Neutrophil (primary cell): ENCODE measurements at regions not wholly inside any gene's neighbourhood (a gene's known extent, or its start where the extent isn't known, plus 50 kb on each side); places are given as distances from the start of the nearest gene placed in this dataset.

Source experiments
- H3K27ac ChIP-seq: fragments of 200-600 bp; sonication (generic); 2 replicates; pipeline ENCODE4 v1.5.1; 2016; ENCODE audit warnings: mild to moderate bottlenecking, moderate library complexity
- H3K27me3 ChIP-seq: fragments of 200-600 bp; sonication (generic); 2 replicates; pipeline ENCODE4 v1.6.0; 2016; ENCODE audit warnings: mild to moderate bottlenecking
- H3K36me3 ChIP-seq: fragments of 200-600 bp; sonication (generic); 2 replicates; pipeline ENCODE4 v1.5.1; 2017
- H3K4me1 ChIP-seq, 2 experiments: fragments of 200-600 bp in 1 of 2; sonication (generic) in 1 of 2; 1 replicate in 1 of 2; 2 replicates in 1 of 2; pipeline versions ENCODE4 v1.5.1 to v1.6.1; 2013 to 2016; ENCODE audit warnings: low read depth in 1 of 2, low read length in 1 of 2, mild to moderate bottlenecking in 1 of 2, moderate library complexity in 1 of 2; ENCODE audit not compliant: control insufficient read depth in 1 of 2, insufficient read depth in 1 of 2
- H3K4me3 ChIP-seq, 2 experiments: fragments of 200-600 bp in 1 of 2; sonication (generic) in 1 of 2; 1 replicate in 1 of 2; 2 replicates in 1 of 2; pipeline ENCODE4 v1.5.1; 2013 to 2016; ENCODE audit warnings: low read depth in 1 of 2, low read length in 1 of 2, mild to moderate bottlenecking in 1 of 2, moderate library complexity in 1 of 2
- H3K9me3 ChIP-seq: fragments of 200-600 bp; sonication (generic); 2 replicates; pipeline ENCODE4 v1.5.1; 2016
- CTCF ChIP-seq: fragments of 200-600 bp; sonication (generic); IDR thresholded peaks from 2 replicates; pipeline ENCODE4 v1.5.1; 2016; ENCODE audit warnings: antibody characterized with exemption

GRCh38 chr2:176542476-176542875, 273.2 kb downstream of the MTX2 start:
- Histone ChIP-seq H3K4me1 (no peaks in the 10 kb centered on the region), H3K36me3 (no peaks in the 10 kb centered on the region), H3K27me3 (peaks cover 74% of the 10 kb centered on the region), H3K9me3 (no peaks in the 10 kb centered on the region), H3K27ac (no peak overlapping the region), H3K4me3 (no peak overlapping the region)
- no peak for TF ChIP-seq CTCF

GRCh38 chr2:176544557-176544956, 275.3 kb downstream of the MTX2 start:
- TF ChIP-seq CTCF = no peak
- no peaks in the 10 kb centered on the region for H3K36me3 ChIP-seq
- H3K27ac ChIP-seq = no peak overlapping the region
- no peaks in the 10 kb centered on the region for H3K9me3 ChIP-seq
- H3K4me3 ChIP-seq = no peak overlapping the region
- H3K27me3 ChIP-seq = peaks cover 87% of the 10 kb centered on the region
- no peaks in the 10 kb centered on the region for H3K4me1 ChIP-seq

GRCh38 chr2:176544991-176545956, 276.0 kb downstream of the MTX2 start:
- H3K36me3 ChIP-seq = no peaks in the 10 kb centered on the region
- no peak for TF ChIP-seq CTCF
- H3K27ac ChIP-seq = no peak overlapping the region
- no peak overlapping the region for H3K4me3 ChIP-seq
- no peaks in the 10 kb centered on the region for H3K4me1 ChIP-seq
- peaks cover 87% of the 10 kb centered on the region for H3K27me3 ChIP-seq
- H3K9me3 ChIP-seq = no peaks in the 10 kb centered on the region

GRCh38 chr2:176546550-176546949, 277.3 kb downstream of the MTX2 start:
- H3K4me3 ChIP-seq = no peak overlapping the region
- peaks cover 96% of the 10 kb centered on the region for H3K27me3 ChIP-seq
- H3K36me3 ChIP-seq = no peaks in the 10 kb centered on the region
- no peak overlapping the region for H3K27ac ChIP-seq
- TF ChIP-seq CTCF = no peak
- no peaks in the 10 kb centered on the region for H3K9me3 ChIP-seq
- no peaks in the 10 kb centered on the region for H3K4me1 ChIP-seq

GRCh38 chr2:176552501-176553135, 283.4 kb downstream of the MTX2 start:
- Histone ChIP-seq H3K27me3 (peaks cover 99% of the 10 kb centered on the region), H3K36me3 (no peaks in the 10 kb centered on the region), H3K4me1 (peaks cover 6% of the 10 kb centered on the region in 2 experiments), H3K4me3 (no peak overlapping the region), H3K9me3 (no peaks in the 10 kb centered on the region), H3K27ac (no peak overlapping the region)
- no peak for TF ChIP-seq CTCF
